H9 (cell line): ENCODE measurements at regions not wholly inside any gene's neighbourhood (a gene's known extent, or its start where the extent isn't known, plus 50 kb on each side); places are given as distances from the start of the nearest gene placed in this dataset.

ENCODE experiments used
- DNase-seq: peaks from one replicate; pipeline ENCODE4 v3.0.0-alpha.2; 2017
- H2AFZ ChIP-seq: one replicate; pipeline ENCODE4 v1.6.1; 2013; ENCODE audit warnings: mild to moderate bottlenecking, low read length, control low read depth, moderate library complexity
- H2AK5ac ChIP-seq: 2 replicates; pipeline ENCODE4 v1.6.1; 2013; ENCODE audit warnings: low read length, control low read depth, mixed read lengths; ENCODE audit not compliant: insufficient read length
- H2BK120ac ChIP-seq: one replicate; pipeline ENCODE4 v1.6.1; 2013; ENCODE audit warnings: low read depth, mild to moderate bottlenecking, low read length, control low read depth, inconsistent platforms; ENCODE audit not compliant: poor library complexity, severe bottlenecking
- H2BK12ac ChIP-seq: 2 replicates; pipeline ENCODE4 v1.6.1; 2013; ENCODE audit warnings: low read length, control low read depth, mixed read lengths, low read depth; ENCODE audit not compliant: insufficient read length
- H2BK15ac ChIP-seq: 2 replicates; pipeline ENCODE4 v1.6.1; 2013; ENCODE audit warnings: low read depth, low read length, control low read depth
- H2BK20ac ChIP-seq: one replicate; pipeline ENCODE4 v1.6.1; 2013; ENCODE audit warnings: low read depth, mild to moderate bottlenecking, low read length, control low read depth, inconsistent platforms; ENCODE audit not compliant: poor library complexity, severe bottlenecking
- H2BK5ac ChIP-seq: 2 replicates; pipeline ENCODE4 v1.6.1; 2013; ENCODE audit warnings: low read length, control low read depth, mixed read lengths; ENCODE audit not compliant: insufficient read length
- H3K14ac ChIP-seq: 2 replicates; pipeline ENCODE4 v1.6.1; 2013; ENCODE audit warnings: low read length, control low read depth; ENCODE audit not compliant: insufficient read depth
- H3K18ac ChIP-seq: 2 replicates; pipeline ENCODE4 v1.6.1; 2013; ENCODE audit warnings: low read depth, mild to moderate bottlenecking, mixed read lengths, low read length, control low read depth; ENCODE audit not compliant: insufficient read length
- H3K23ac ChIP-seq: 2 replicates; pipeline ENCODE4 v1.6.1; 2013; ENCODE audit warnings: low read length, control low read depth, mixed read lengths, low read depth; ENCODE audit not compliant: insufficient read length
- H3K23me2 ChIP-seq: 2 replicates; pipeline ENCODE4 v1.6.1; 2013; ENCODE audit warnings: low read depth, mild to moderate bottlenecking, mixed read lengths, low read length, control low read depth; ENCODE audit not compliant: insufficient read length, poor library complexity, severe bottlenecking
- H3K27ac ChIP-seq: 2 replicates; pipeline ENCODE4 v1.5.1; 2013; ENCODE audit warnings: low read length, control low read depth, mixed read lengths, low read depth; ENCODE audit not compliant: insufficient read length
- H3K27me3 ChIP-seq: 2 replicates; pipeline ENCODE4 v1.6.1; 2013; ENCODE audit warnings: low read length, control low read depth, inconsistent platforms; ENCODE audit not compliant: insufficient read depth
- H3K4ac ChIP-seq: 2 replicates; pipeline ENCODE4 v1.6.1; 2013; ENCODE audit warnings: low read depth, mild to moderate bottlenecking, control low read depth, inconsistent platforms, low read length, moderate library complexity
- H3K4me1 ChIP-seq: 2 replicates; pipeline ENCODE4 v1.6.1; 2013; ENCODE audit warnings: low read length, control low read depth, inconsistent platforms; ENCODE audit not compliant: insufficient read depth
- H3K4me2 ChIP-seq: 2 replicates; pipeline ENCODE4 v1.6.1; 2013; ENCODE audit warnings: low read length, control low read depth, mixed read lengths; ENCODE audit not compliant: insufficient read length, insufficient read depth
- H3K56ac ChIP-seq: 2 replicates; pipeline ENCODE4 v1.6.1; 2013; ENCODE audit warnings: low read depth, mild to moderate bottlenecking, mixed read lengths, low read length, control low read depth; ENCODE audit not compliant: insufficient read length
- H3K79me1 ChIP-seq: 2 replicates; pipeline ENCODE4 v1.6.1; 2013; ENCODE audit warnings: low read depth, mild to moderate bottlenecking, moderate library complexity, low read length, control low read depth, inconsistent platforms; ENCODE audit not compliant: insufficient read depth, poor library complexity, severe bottlenecking
- H3K79me2 ChIP-seq: 2 replicates; pipeline ENCODE4 v1.6.1; 2013; ENCODE audit warnings: low read length, control low read depth, inconsistent platforms; ENCODE audit not compliant: insufficient read depth
- H3K9ac ChIP-seq: 2 replicates; pipeline ENCODE4 v1.6.1; 2013; ENCODE audit warnings: low read length, control low read depth, mixed read lengths; ENCODE audit not compliant: insufficient read length; ENCODE audit errors: extremely low read depth
- H3K9me3 ChIP-seq: one replicate; pipeline ENCODE4 v1.6.1; 2013; ENCODE audit warnings: low read depth, low read length, inconsistent platforms; ENCODE audit not compliant: control insufficient read depth
- H3T11ph ChIP-seq: one replicate; pipeline ENCODE4 v1.6.1; 2013; ENCODE audit warnings: mild to moderate bottlenecking, low read length, control low read depth, inconsistent platforms
- H4K20me1 ChIP-seq: one replicate; pipeline ENCODE4 v1.6.1; 2013; ENCODE audit not compliant: control insufficient read depth, insufficient read length, insufficient read depth
- H4K5ac ChIP-seq: 2 replicates; pipeline ENCODE4 v1.6.1; 2013; ENCODE audit warnings: low read depth, mild to moderate bottlenecking, mixed read lengths, low read length, control low read depth; ENCODE audit not compliant: insufficient read length
- H4K8ac ChIP-seq: replicated peaks from 2 replicates; pipeline ENCODE4 v1.6.1; 2013; ENCODE audit warnings: low read length, control low read depth, mixed read lengths, low read depth; ENCODE audit not compliant: insufficient read length
- H4K91ac ChIP-seq: 2 replicates; pipeline ENCODE4 v1.6.1; 2013; ENCODE audit warnings: low read depth, mild to moderate bottlenecking, moderate library complexity, mixed read lengths, low read length, control low read depth; ENCODE audit not compliant: insufficient read length
- H3K27ac Mint-ChIP-seq, 3 experiments: 2 replicates in 2 of 3; 3 replicates in 1 of 3; pipeline ENCODE4 v1.8.0; 2020 to 2021; ENCODE audit warnings: mixed read lengths in 3 of 3, mild to moderate bottlenecking in 1 of 3, moderate library complexity in 1 of 3
- H3K27me3 Mint-ChIP-seq: 2 replicates; pipeline ENCODE4 v1.8.0; 2021; ENCODE audit warnings: low read depth, mild to moderate bottlenecking, moderate library complexity, mixed read lengths
- H3K36me3 Mint-ChIP-seq, 3 experiments: 2 replicates in 2 of 3; 3 replicates in 1 of 3; pipeline ENCODE4 v1.8.0; 2020 to 2021; ENCODE audit warnings: low read depth in 3 of 3, mixed read lengths in 3 of 3; ENCODE audit not compliant: insufficient read depth in 1 of 3
- H3K4me1 Mint-ChIP-seq, 2 experiments: 2 replicates each; pipeline ENCODE4 v1.8.0; 2020; ENCODE audit warnings: mixed read lengths in 2 of 2
- H3K4me3 Mint-ChIP-seq, 2 experiments: 2 replicates in 1 of 2; 3 replicates in 1 of 2; pipeline ENCODE4 v1.8.0; 2020 to 2021; ENCODE audit warnings: mild to moderate bottlenecking in 2 of 2, mixed read lengths in 2 of 2, moderate library complexity in 1 of 2
- H3K9me3 Mint-ChIP-seq, 2 experiments: 2 replicates in 1 of 2; 3 replicates in 1 of 2; pipeline ENCODE4 v1.8.0; 2020; ENCODE audit warnings: mild to moderate bottlenecking in 2 of 2, mixed read lengths in 2 of 2, moderate library complexity in 1 of 2
- CTCF ChIP-seq: fragments of 200-600 bp; sonication (generic); conservative IDR thresholded peaks from 3 replicates; pipeline ENCODE4 v1.8.0; 2021; ENCODE audit warnings: antibody characterized with exemption, mild to moderate bottlenecking
- WGBS: extraction: QIAGEN DNeasy Blood & Tissue Kit; methylation state at CpG from one replicate; pipeline ENCODE4 v1.1.7; 2013; ENCODE audit warnings: missing lambda C conversion rate, low lambda C conversion rate, mixed read lengths; ENCODE audit not compliant: insufficient read length; ENCODE audit errors: extremely low coverage; 5-methylcytosine and 5-hydroxymethylcytosine counted together

GRCh38 chr22:45064313-45065278 is 54.8 kb upstream of the PHF21B start:
- Mint-ChIP-seq H3K4me3 (no peak overlapping the region), H3K27ac (0 out of 7 replicates have a peak overlapping the region, but pooled peaks of 1 of the 3 experiments have one; percentile 59), H3K36me3 (peaks cover 3 to 7% (median 4%) of the 10 kb centered on the region in 3 experiments; a peak in 5 of 7 replicates), H3K27me3 (peaks cover 14% of the 10 kb centered on the region), H3K4me1 (peaks cover 15 to 24% of the 10 kb centered on the region in 2 experiments), H3K9me3 (peaks cover 12 to 13% of the 10 kb centered on the region in 2 experiments)
- Histone ChIP-seq H4K20me1 (no peaks in the 10 kb centered on the region), H3K4me2 (no peak overlapping the region), H3K27ac (no peak overlapping the region), H3K18ac (no peak overlapping the region), H4K91ac (no peak overlapping the region), H3T11ph (no peak overlapping the region), H2AK5ac (no peak overlapping the region), H3K23ac (no peak overlapping the region), H3K79me1 (no peaks in the 10 kb centered on the region), H3K4ac (no peak overlapping the region), H4K8ac (no peak overlapping the region), H3K56ac (no peak overlapping the region), H2BK120ac (no peak overlapping the region), H3K14ac (no peak overlapping the region), H2BK5ac (no peak overlapping the region), H3K23me2 (no peaks in the 10 kb centered on the region), H2BK12ac (no peak overlapping the region), H3K4me1 (no peaks in the 10 kb centered on the region), H3K9me3 (no peaks in the 10 kb centered on the region), H2BK20ac (no peak overlapping the region), H2AFZ (no peak overlapping the region), H2BK15ac (no peak overlapping the region), H3K9ac (no peak overlapping the region), H4K5ac (no peak overlapping the region), H3K27me3 (no peaks in the 10 kb centered on the region), H3K79me2 (no peaks in the 10 kb centered on the region)
- WGBS, result no CpG with 5 or more reads among the region's 18 CpGs
- no peak for DNase-seq
- no peak for TF ChIP-seq CTCF
